Body of pancreas (tissue), 4 donors: ENCODE measurements at regions not wholly inside any gene's neighbourhood (a gene's known extent, or its start where the extent isn't known, plus 50 kb on each side); places are given as distances from the start of the nearest gene placed in this dataset.

Experiments used
- ATAC-seq: fragments of 150-250 bp; one replicate; pipeline ENCODE4 v1.9.1; 2016
- DNase-seq, 4 donors: peaks; one replicate each; pipeline ENCODE4 v3.0.0-alpha.2; 2019
- H3K27ac ChIP-seq, 4 donors: fragments of 200-600 bp; sonication (generic); 1 replicate in 3 of 4; 2 replicates in 1 of 4; pipeline versions ENCODE4 v1.5.1 to v1.6.1; 2016 to 2019; ENCODE audit warnings: mild to moderate bottlenecking in 1 of 4, mixed read lengths in 1 of 4, moderate library complexity in 1 of 4
- H3K27me3 ChIP-seq, 2 donors: fragments of 200-600 bp; sonication (generic); one replicate each; pipeline ENCODE4 v1.6.0; 2016; ENCODE audit warnings: mild to moderate bottlenecking in 1 of 2
- H3K36me3 ChIP-seq, 2 donors: fragments of 200-600 bp; sonication (generic); replicated peaks in 1 of 2; 2 replicates each; pipeline ENCODE4 v1.5.1; 2016; ENCODE audit warnings: low read depth in 2 of 2; ENCODE audit not compliant: insufficient read depth in 1 of 2
- H3K4me1 ChIP-seq: fragments of 200-600 bp; sonication (generic); one replicate; pipeline ENCODE4 v1.6.0; 2016
- H3K4me3 ChIP-seq, 2 donors: fragments of 200-600 bp; sonication (generic); 1 replicate in 1 of 2; 2 replicates in 1 of 2; pipeline ENCODE4 v1.5.1; 2016 to 2019
- H3K9me3 ChIP-seq, 3 donors: fragments of 200-600 bp; sonication (generic); 1 replicate in 2 of 3; 2 replicates in 1 of 3; pipeline ENCODE4 v1.5.1; 2016
- CTCF ChIP-seq, 7 experiments: fragments of 450-650 bp in 4 of 7; fragments of 200-600 bp in 3 of 7; sonication (generic) in 3 of 7; IDR thresholded peaks; one replicate each; pipeline ENCODE4 v1.5.1; 2016 to 2019; ENCODE audit warnings: antibody characterized with exemption in 7 of 7
- POLR2A ChIP-seq, 3 donors: fragments of 450-650 bp; IDR thresholded peaks; one replicate each; pipeline ENCODE4 v1.6.1; 2016; ENCODE audit warnings: antibody characterized with exemption in 3 of 3, mild to moderate bottlenecking in 2 of 3
- WGBS, 2 donors: methylation state at CpG; one replicate each; pipeline ENCODE4 v1.1.5; 2017; 5-methylcytosine and 5-hydroxymethylcytosine counted together
- intact Hi-C: fragments of 100-400 bp; cut with DNase I; formaldehyde crosslinking; loops from one replicate; pipeline ENCODE4 v1.15.1; 2023

GRCh38 chr7:155972651-155973390, 160.6 kb upstream of the SHH start:
- Histone ChIP-seq H3K36me3 (no peaks in the 10 kb centered on the region), H3K9me3 (no peaks in the 10 kb centered on the region), H3K27ac (no peak overlapping the region), H3K4me1 (no peaks in the 10 kb centered on the region), H3K4me3 (no peak overlapping the region), H3K27me3 (no peaks in the 10 kb centered on the region)
- 48 to 55% methylated on average over 11 to 13 of the region's 13 CpGs for WGBS, 2 donors
- intact Hi-C loops, result no loop called here
- DNase-seq, result no peak
- no peak for ATAC-seq
- TF ChIP-seq POLR2A (IDR thresholded peaks at IDR 0.05), result no peak
- no peak for TF ChIP-seq CTCF (IDR thresholded peaks at IDR 0.05)

GRCh38 chr7:155972247-155972646, 160.0 kb upstream of the SHH start:
- H3K27ac ChIP-seq, result no peak overlapping the region
- WGBS, 2 donors, result 68 to 77% methylated on average over 8 of the region's 8 CpGs
- H3K4me1 ChIP-seq, result no peaks in the 10 kb centered on the region
- DNase-seq (no peak), ATAC-seq (no peak)
- no peak for TF ChIP-seq POLR2A (IDR thresholded peaks at IDR 0.05)
- TF ChIP-seq CTCF (IDR thresholded peaks at IDR 0.05), result no peak
- no peak overlapping the region for H3K4me3 ChIP-seq
- no peaks in the 10 kb centered on the region for H3K27me3 ChIP-seq
- no peaks in the 10 kb centered on the region for H3K36me3 ChIP-seq
- intact Hi-C loops, result no loop called here
- H3K9me3 ChIP-seq, result no peaks in the 10 kb centered on the region

DNA sequence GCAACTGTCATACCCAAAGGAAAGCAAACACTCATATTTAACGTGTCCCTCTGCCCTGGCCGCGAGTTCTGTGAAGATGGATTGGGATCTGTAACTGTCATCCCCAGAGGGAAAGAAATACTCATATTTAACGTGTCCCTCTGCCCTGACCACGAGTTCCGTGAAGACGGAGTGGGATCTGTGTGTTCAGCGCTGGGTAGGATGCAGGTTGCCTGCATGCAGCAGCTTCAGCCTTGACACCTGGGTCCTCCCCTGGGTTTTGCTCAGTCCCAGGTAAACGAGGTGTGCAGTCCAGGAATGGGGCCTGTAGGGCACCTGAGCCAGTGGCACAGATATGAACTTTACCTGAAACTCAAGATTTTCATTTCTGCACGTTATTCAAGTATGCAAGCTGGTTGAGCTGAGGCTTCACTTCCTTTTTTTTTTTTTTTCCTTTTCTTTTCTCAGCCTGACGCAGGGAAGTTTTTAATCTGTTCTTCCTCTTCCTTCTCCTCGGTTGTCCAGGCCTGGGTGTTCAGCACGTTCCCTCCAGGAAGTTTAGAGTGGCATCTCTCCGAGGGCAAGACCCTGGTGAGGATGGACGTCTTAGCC, 159.0 kb upstream of the SHH start:
- no peak for TF ChIP-seq POLR2A (IDR thresholded peaks at IDR 0.05)
- no peak for TF ChIP-seq CTCF (IDR thresholded peaks at IDR 0.05)
- Histone ChIP-seq H3K36me3 (no peaks in the 10 kb centered on the region), H3K4me1 (no peaks in the 10 kb centered on the region), H3K27me3 (no peaks in the 10 kb centered on the region), H3K27ac (no peak overlapping the region), H3K9me3 (no peaks in the 10 kb centered on the region), H3K4me3 (no peak overlapping the region)
- ATAC-seq, result no peak
- WGBS, 2 donors, result 60 to 69% methylated on average over 12 to 15 of the region's 15 CpGs
- intact Hi-C loops, result no loop called here
- DNase-seq, result no peak

DNA sequence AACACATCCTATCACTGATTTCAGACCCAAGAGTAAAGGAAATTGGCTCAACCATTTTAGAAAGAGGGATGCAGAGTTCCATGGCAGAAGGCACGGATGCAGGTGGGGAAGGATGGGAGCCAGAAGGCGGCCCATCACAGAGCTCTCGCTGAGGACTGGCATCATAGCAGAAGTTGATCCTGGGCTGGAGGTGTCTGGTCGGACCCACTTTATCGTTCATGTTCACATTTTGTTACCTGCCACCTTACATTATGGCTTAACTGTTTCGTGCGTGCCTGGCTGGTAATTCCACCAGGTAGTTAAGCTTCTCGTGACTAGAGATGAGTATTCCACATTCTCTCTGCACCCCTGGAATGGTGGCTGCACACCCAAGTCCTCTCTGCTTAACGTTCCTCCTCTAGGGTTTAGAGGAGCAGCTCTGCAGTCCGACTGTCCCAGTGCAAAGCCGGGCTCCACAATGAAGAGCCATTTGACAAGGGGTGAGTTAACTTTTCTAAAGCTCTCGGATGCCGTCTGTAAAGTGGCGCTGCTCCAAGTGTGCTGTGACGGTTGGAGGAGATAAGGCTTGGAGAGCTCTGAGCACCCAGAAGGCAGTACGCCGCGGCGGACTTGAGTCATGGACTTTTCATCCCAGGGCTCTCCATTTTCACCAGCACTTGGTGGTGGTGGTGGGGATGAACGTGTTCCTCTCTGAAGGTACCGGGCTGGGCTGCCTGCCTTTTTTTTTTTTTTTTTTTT, 157.1 kb upstream of the SHH start:
- TF ChIP-seq POLR2A (IDR thresholded peaks at IDR 0.05) (no peak), CTCF (IDR thresholded peaks at IDR 0.05) (no peak)
- ATAC-seq, result no peak
- no peaks in the 10 kb centered on the region for H3K27me3 ChIP-seq

More for the DNA sequence above, 157.1 kb upstream of the SHH start:
- no peak overlapping the region for H3K27ac ChIP-seq
- intact Hi-C loops, result no loop called here
- DNase-seq, result no peak
- H3K9me3 ChIP-seq, result no peaks in the 10 kb centered on the region
- no peak overlapping the region for H3K4me3 ChIP-seq
- H3K36me3 ChIP-seq, result no peaks in the 10 kb centered on the region
- no peaks in the 10 kb centered on the region for H3K4me1 ChIP-seq
- WGBS, 2 donors, result 71 to 73% methylated on average over 20 to 21 of the region's 21 CpGs
